ENCODE measurements at regions not wholly inside any gene's neighbourhood (a gene's known extent, or its start where the extent isn't known, plus 50 kb on each side); places are given as distances from the start of the nearest gene placed in this dataset.

GRCh38 chr5:39506211-39506610 lies 81.4 kb upstream of the DAB2 start:
- Histone ChIP-seq H3K9ac (ENCODE audit: low read depth, low read length, poor library complexity, severe bottlenecking) (no peak overlapping the region), H4K20me1 (ENCODE audit: insufficient read depth, low read length, poor library complexity, severe bottlenecking) (no peaks in the 10 kb centered on the region), H3K4me1 (ENCODE audit: insufficient read depth, low read length, poor library complexity, severe bottlenecking) (no peaks in the 10 kb centered on the region), H3F3A (ENCODE audit: low read depth) (no peaks in the 10 kb centered on the region), H3K27me3 (ENCODE audit: insufficient read depth, low read length, poor library complexity, severe bottlenecking) (no peaks in the 10 kb centered on the region), H2AFZ (ENCODE audit: low read length) (no peak overlapping the region), H3K4me3 (ENCODE audit: low read length, poor library complexity, severe bottlenecking) (no peak overlapping the region), H3K4me2 (ENCODE audit: low read depth, low read length, poor library complexity, severe bottlenecking) (no peak overlapping the region), H3K9me2 (replicated peaks; ENCODE audit: low read depth, low read length) (no peaks in the 10 kb centered on the region), H3K79me2 (ENCODE audit: insufficient read depth, low read length) (no peaks in the 10 kb centered on the region), H3K9me3 (ENCODE audit: insufficient read depth, low read depth, low read length) (no peaks in the 10 kb centered on the region), H3K36me3 (ENCODE audit: insufficient read depth, low read length) (no peaks in the 10 kb centered on the region)
- TF ChIP-seq, protein P1, sequence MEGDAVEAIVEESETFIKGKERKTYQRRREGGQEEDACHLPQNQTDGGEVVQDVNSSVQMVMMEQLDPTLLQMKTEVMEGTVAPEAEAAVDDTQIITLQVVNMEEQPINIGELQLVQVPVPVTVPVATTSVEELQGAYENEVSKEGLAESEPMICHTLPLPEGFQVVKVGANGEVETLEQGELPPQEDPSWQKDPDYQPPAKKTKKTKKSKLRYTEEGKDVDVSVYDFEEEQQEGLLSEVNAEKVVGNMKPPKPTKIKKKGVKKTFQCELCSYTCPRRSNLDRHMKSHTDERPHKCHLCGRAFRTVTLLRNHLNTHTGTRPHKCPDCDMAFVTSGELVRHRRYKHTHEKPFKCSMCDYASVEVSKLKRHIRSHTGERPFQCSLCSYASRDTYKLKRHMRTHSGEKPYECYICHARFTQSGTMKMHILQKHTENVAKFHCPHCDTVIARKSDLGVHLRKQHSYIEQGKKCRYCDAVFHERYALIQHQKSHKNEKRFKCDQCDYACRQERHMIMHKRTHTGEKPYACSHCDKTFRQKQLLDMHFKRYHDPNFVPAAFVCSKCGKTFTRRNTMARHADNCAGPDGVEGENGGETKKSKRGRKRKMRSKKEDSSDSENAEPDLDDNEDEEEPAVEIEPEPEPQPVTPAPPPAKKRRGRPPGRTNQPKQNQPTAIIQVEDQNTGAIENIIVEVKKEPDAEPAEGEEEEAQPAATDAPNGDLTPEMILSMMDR (conservative IDR thresholded peaks at IDR 0.05; ENCODE audit: low read length): no peak
- TF ChIP-seq EZH2phosphoT487 (IDR thresholded peaks at IDR 0.05; ENCODE audit: borderline replicate concordance): no peak

GRCh38 chr5:39505791-39506190 lies 81.0 kb upstream of the DAB2 start:
- Histone ChIP-seq H3K36me3 (ENCODE audit: insufficient read depth, low read length) (no peaks in the 10 kb centered on the region), H3K4me1 (ENCODE audit: insufficient read depth, low read length, poor library complexity, severe bottlenecking) (no peaks in the 10 kb centered on the region), H3K4me3 (ENCODE audit: low read length, poor library complexity, severe bottlenecking) (no peak overlapping the region), H3K27me3 (ENCODE audit: insufficient read depth, low read length, poor library complexity, severe bottlenecking) (no peaks in the 10 kb centered on the region), H2AFZ (ENCODE audit: low read length) (no peak overlapping the region), H3F3A (ENCODE audit: low read depth) (no peaks in the 10 kb centered on the region), H3K79me2 (ENCODE audit: insufficient read depth, low read length) (no peaks in the 10 kb centered on the region), H3K4me2 (ENCODE audit: low read depth, low read length, poor library complexity, severe bottlenecking) (no peak overlapping the region), H3K9me3 (ENCODE audit: insufficient read depth, low read depth, low read length) (no peaks in the 10 kb centered on the region), H4K20me1 (ENCODE audit: insufficient read depth, low read length, poor library complexity, severe bottlenecking) (no peaks in the 10 kb centered on the region), H3K9ac (ENCODE audit: low read depth, low read length, poor library complexity, severe bottlenecking) (no peak overlapping the region), H3K9me2 (replicated peaks; ENCODE audit: low read depth, low read length) (no peaks in the 10 kb centered on the region)
- TF ChIP-seq, protein P1 (conservative IDR thresholded peaks at IDR 0.05; ENCODE audit: low read length): no peak
- no peak for TF ChIP-seq EZH2phosphoT487 (IDR thresholded peaks at IDR 0.05; ENCODE audit: borderline replicate concordance)

DNA sequence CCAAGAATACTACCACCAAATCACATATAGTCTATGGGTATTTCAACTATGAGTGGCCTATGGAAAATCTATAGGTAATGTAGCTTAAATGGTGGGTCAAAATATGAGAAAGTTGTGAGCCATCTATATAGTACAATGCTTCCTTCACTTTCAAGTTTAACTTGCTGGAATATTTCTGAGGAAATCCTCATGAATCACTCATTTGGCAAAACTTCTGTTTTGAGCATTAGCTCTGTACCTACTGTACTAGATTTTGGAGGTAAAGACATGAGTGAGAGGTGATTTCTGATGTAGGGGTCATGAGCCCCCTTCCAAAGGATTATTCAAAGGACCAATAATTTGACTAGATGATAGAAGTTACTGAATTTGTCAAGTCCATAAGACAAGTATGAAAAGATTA lies 80.6 kb upstream of the DAB2 start:
- no peaks in the 10 kb centered on the region for H3K4me1 ChIP-seq (ENCODE audit: insufficient read depth, low read length, poor library complexity, severe bottlenecking)
- no peaks in the 10 kb centered on the region for H3K9me2 ChIP-seq (replicated peaks; ENCODE audit: low read depth, low read length)
- H3K9me3 ChIP-seq (ENCODE audit: insufficient read depth, low read depth, low read length): no peaks in the 10 kb centered on the region
- H4K20me1 ChIP-seq (ENCODE audit: insufficient read depth, low read length, poor library complexity, severe bottlenecking): no peaks in the 10 kb centered on the region
- no peaks in the 10 kb centered on the region for H3K27me3 ChIP-seq (ENCODE audit: insufficient read depth, low read length, poor library complexity, severe bottlenecking)
- H3K79me2 ChIP-seq (ENCODE audit: insufficient read depth, low read length): no peaks in the 10 kb centered on the region
- no peak for TF ChIP-seq EZH2phosphoT487 (IDR thresholded peaks at IDR 0.05; ENCODE audit: borderline replicate concordance)
- TF ChIP-seq, protein P1 (conservative IDR thresholded peaks at IDR 0.05; ENCODE audit: low read length): no peak
- H3K36me3 ChIP-seq (ENCODE audit: insufficient read depth, low read length): no peaks in the 10 kb centered on the region
- no peaks in the 10 kb centered on the region for H3F3A ChIP-seq (ENCODE audit: low read depth)
- no peak overlapping the region for H3K4me2 ChIP-seq (ENCODE audit: low read depth, low read length, poor library complexity, severe bottlenecking)
- H3K4me3 ChIP-seq (ENCODE audit: low read length, poor library complexity, severe bottlenecking): no peak overlapping the region
- H2AFZ ChIP-seq (ENCODE audit: low read length): no peak overlapping the region
- H3K9ac ChIP-seq (ENCODE audit: low read depth, low read length, poor library complexity, severe bottlenecking): no peak overlapping the region

Measured in Loucy (cell line).